ENCODE measurements at regions not wholly inside any gene's neighbourhood (a gene's known extent, or its start where the extent isn't known, plus 50 kb on each side); places are given as distances from the start of the nearest gene placed in this dataset.

GRCh38 chr20:61090541-61090940 lies 161.5 kb upstream of the CDH4 start:
- Histone ChIP-seq H3K27me3 (ENCODE audit: insufficient read depth) (no peaks in the 10 kb centered on the region), H2AFZ (ENCODE audit: low read depth) (no peak overlapping the region), H3K4me1 (ENCODE audit: control insufficient read depth in 1 of 2, insufficient read depth in 2 of 2, low read depth in 1 of 2, low read length in 1 of 2) (no peaks in the 10 kb centered on the region), H3F3A (replicated peaks; ENCODE audit: insufficient read depth) (no peaks in the 10 kb centered on the region), H3K4me3 (ENCODE audit: low read depth in 2 of 2, low read length in 1 of 2) (no peak overlapping the region), H3K9me3 (no peaks in the 10 kb centered on the region), H3K36me3 (replicated peaks in 1 of 2; ENCODE audit: control insufficient read depth in 1 of 2, insufficient read depth in 2 of 2, low read length in 1 of 2) (no peaks in the 10 kb centered on the region), H4K20me1 (ENCODE audit: insufficient read depth) (no peaks in the 10 kb centered on the region), H3K9ac (no peak overlapping the region), H3K4me2 (no peak overlapping the region), H3K79me2 (ENCODE audit: insufficient read depth) (no peaks in the 10 kb centered on the region), H3K27ac (ENCODE audit: low read depth in 2 of 2, low read length in 1 of 2) (no peak overlapping the region), H3K9me2 (no peaks in the 10 kb centered on the region)
- DNase-seq, result no peak
- TF ChIP-seq, protein P1, sequence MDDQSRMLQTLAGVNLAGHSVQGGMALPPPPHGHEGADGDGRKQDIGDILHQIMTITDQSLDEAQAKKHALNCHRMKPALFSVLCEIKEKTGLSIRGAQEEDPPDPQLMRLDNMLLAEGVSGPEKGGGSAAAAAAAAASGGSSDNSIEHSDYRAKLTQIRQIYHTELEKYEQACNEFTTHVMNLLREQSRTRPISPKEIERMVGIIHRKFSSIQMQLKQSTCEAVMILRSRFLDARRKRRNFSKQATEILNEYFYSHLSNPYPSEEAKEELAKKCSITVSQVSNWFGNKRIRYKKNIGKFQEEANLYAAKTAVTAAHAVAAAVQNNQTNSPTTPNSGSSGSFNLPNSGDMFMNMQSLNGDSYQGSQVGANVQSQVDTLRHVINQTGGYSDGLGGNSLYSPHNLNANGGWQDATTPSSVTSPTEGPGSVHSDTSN (IDR thresholded peaks at IDR 0.05), result no peak
- no peak for TF ChIP-seq RXRA (IDR thresholded peaks at IDR 0.05; ENCODE audit: borderline replicate concordance, low read depth)
- no peak for TF ChIP-seq MXI1 (IDR thresholded peaks at IDR 0.05; ENCODE audit: low read depth, low read length)
- no peak for TF ChIP-seq EZH2phosphoT487 (IDR thresholded peaks at IDR 0.05; ENCODE audit: borderline replicate concordance, low read depth)
- no peak for TF ChIP-seq YY1 (IDR thresholded peaks at IDR 0.05; ENCODE audit: low read depth)
- no peak for TF ChIP-seq FOSL2 (IDR thresholded peaks at IDR 0.05; ENCODE audit: borderline replicate concordance, low read depth)
- TF ChIP-seq POLR2AphosphoS5 (IDR thresholded peaks at IDR 0.05; ENCODE audit: low read depth, low read length), result no peak
- TF ChIP-seq CHD2 (IDR thresholded peaks at IDR 0.05; ENCODE audit: low read length, partially characterized antibody), result no peak
- TF ChIP-seq NRF1 (IDR thresholded peaks at IDR 0.05; ENCODE audit: low read depth, low read length), result no peak
- no peak for TF ChIP-seq RCOR1 (IDR thresholded peaks at IDR 0.05; ENCODE audit: low read length)
- no peak for TF ChIP-seq TCF12 (IDR thresholded peaks at IDR 0.05)
- no peak for TF ChIP-seq ELF1 (IDR thresholded peaks at IDR 0.05)
- TF ChIP-seq RFX5 (IDR thresholded peaks at IDR 0.05; ENCODE audit: low read length), result no peak
- ChIA-PET CTCF (no interaction called here), POLR2A (no interaction called here)
- WGBS (ENCODE audit: low lambda C conversion rate), result 21% methylated on average over 7 of the region's 7 CpGs

DNA sequence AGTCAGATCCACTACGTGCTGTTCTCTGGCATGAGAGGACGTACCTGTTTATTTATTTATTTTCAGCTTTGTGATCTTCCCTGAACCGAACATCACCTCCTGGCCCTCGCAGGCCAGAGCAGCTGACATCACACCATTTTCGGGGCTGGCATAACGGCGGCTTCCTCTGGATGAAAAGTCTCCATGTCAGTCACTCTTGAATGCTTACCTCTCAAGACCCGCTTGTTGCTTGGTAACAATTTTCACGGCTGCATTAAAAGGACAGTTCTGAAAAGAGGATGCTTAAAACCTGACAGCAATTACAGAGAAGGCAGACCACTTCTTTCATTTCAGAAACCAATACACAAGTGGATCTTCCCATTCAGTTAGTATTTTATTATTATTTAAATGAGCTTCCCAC lies 159.8 kb upstream of the CDH4 start:
- no peaks in the 10 kb centered on the region for H3K9me2 ChIP-seq
- no peak for DNase-seq
- no peaks in the 10 kb centered on the region for H3K36me3 ChIP-seq (replicated peaks in 1 of 2; ENCODE audit: control insufficient read depth in 1 of 2, insufficient read depth in 2 of 2, low read length in 1 of 2)
- CTCF ChIA-PET, result no interaction called here
- no peak overlapping the region for H3K9ac ChIP-seq
- H3K4me2 ChIP-seq, result no peak overlapping the region
- H4K20me1 ChIP-seq (ENCODE audit: insufficient read depth), result no peaks in the 10 kb centered on the region
- H3K27me3 ChIP-seq (ENCODE audit: insufficient read depth), result no peaks in the 10 kb centered on the region
- no peaks in the 10 kb centered on the region for H3K9me3 ChIP-seq
- no peaks in the 10 kb centered on the region for H3F3A ChIP-seq (replicated peaks; ENCODE audit: insufficient read depth)
- H2AFZ ChIP-seq (ENCODE audit: low read depth), result no peak overlapping the region
- H3K4me3 ChIP-seq (ENCODE audit: low read depth in 2 of 2, low read length in 1 of 2), result no peak overlapping the region
- no peaks in the 10 kb centered on the region for H3K79me2 ChIP-seq (ENCODE audit: insufficient read depth)
- WGBS (ENCODE audit: low lambda C conversion rate), result 30% methylated on average over 9 of the region's 9 CpGs
- POLR2A ChIA-PET, result no interaction called here
- no peak overlapping the region for H3K27ac ChIP-seq (ENCODE audit: low read depth in 2 of 2, low read length in 1 of 2)
- H3K4me1 ChIP-seq (ENCODE audit: control insufficient read depth in 1 of 2, insufficient read depth in 2 of 2, low read depth in 1 of 2, low read length in 1 of 2), result no peaks in the 10 kb centered on the region
- TF ChIP-seq USF2 (IDR thresholded peaks at IDR 0.05; ENCODE audit: borderline replicate concordance, low read depth, low read length) (no peak), NRF1 (IDR thresholded peaks at IDR 0.05; ENCODE audit: low read depth, low read length) (no peak), FOXM1 (IDR thresholded peaks at IDR 0.05; ENCODE audit: low read depth) (no peak), USF1 (IDR thresholded peaks at IDR 0.05; ENCODE audit: borderline replicate concordance, low read depth) (no peak), MEF2A (IDR thresholded peaks at IDR 0.05; ENCODE audit: borderline replicate concordance, low read depth) (no peak), JUND (IDR thresholded peaks at IDR 0.05) (no peak), RXRA (IDR thresholded peaks at IDR 0.05; ENCODE audit: borderline replicate concordance, low read depth) (no peak), RAD21 (IDR thresholded peaks at IDR 0.05; ENCODE audit: low read length) (no peak), RFX5 (IDR thresholded peaks at IDR 0.05; ENCODE audit: low read length) (no peak), CHD2 (IDR thresholded peaks at IDR 0.05; ENCODE audit: low read length, partially characterized antibody) (no peak), FOSL2 (IDR thresholded peaks at IDR 0.05; ENCODE audit: borderline replicate concordance, low read depth) (no peak), GABPA (IDR thresholded peaks at IDR 0.05; ENCODE audit: low read depth) (no peak)
- TF ChIP-seq, protein P2, sequence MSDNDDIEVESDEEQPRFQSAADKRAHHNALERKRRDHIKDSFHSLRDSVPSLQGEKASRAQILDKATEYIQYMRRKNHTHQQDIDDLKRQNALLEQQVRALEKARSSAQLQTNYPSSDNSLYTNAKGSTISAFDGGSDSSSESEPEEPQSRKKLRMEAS (IDR thresholded peaks at IDR 0.05; ENCODE audit: low read depth), result no peak
- TF ChIP-seq, protein P3, sequence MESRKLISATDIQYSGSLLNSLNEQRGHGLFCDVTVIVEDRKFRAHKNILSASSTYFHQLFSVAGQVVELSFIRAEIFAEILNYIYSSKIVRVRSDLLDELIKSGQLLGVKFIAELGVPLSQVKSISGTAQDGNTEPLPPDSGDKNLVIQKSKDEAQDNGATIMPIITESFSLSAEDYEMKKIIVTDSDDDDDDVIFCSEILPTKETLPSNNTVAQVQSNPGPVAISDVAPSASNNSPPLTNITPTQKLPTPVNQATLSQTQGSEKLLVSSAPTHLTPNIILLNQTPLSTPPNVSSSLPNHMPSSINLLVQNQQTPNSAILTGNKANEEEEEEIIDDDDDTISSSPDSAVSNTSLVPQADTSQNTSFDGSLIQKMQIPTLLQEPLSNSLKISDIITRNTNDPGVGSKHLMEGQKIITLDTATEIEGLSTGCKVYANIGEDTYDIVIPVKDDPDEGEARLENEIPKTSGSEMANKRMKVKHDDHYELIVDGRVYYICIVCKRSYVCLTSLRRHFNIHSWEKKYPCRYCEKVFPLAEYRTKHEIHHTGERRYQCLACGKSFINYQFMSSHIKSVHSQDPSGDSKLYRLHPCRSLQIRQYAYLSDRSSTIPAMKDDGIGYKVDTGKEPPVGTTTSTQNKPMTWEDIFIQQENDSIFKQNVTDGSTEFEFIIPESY (IDR thresholded peaks at IDR 0.05; ENCODE audit: borderline replicate concordance, low read depth), result no peak
- TF ChIP-seq, protein P1 (IDR thresholded peaks at IDR 0.05), result no peak

All from SK-N-SH (cell line).